ENCODE measurements at regions not wholly inside any gene's neighbourhood (a gene's known extent, or its start where the extent isn't known, plus 50 kb on each side); places are given as distances from the start of the nearest gene placed in this dataset.
"Not testable (repeated sequence)": the region's sequence is repeated elsewhere in the genome, so short reads cannot be mapped to it uniquely, and the experiment has no call there.

GRCh38 chr5:101585366-101585765 is 682.3 kb upstream of the ST8SIA4 start:
- intact Hi-C loops (cut with DNase I) = no loop called here

GRCh38 chr5:101580591-101580990 is 677.5 kb upstream of the ST8SIA4 start:
- no peak for DNase-seq (ENCODE audit: low spot score)
- intact Hi-C loops (cut with DNase I) = no loop called here

More at GRCh38 chr5:101585366-101585765, 682.3 kb upstream of the ST8SIA4 start:
- no peak for DNase-seq (ENCODE audit: low spot score)

- intact Hi-C loops (cut with DNase I) = no loop called here
- no peak for DNase-seq (ENCODE audit: low spot score)
Measured at GRCh38 chr5:101574017-101574416, 670.9 kb upstream of the ST8SIA4 start.

- no peak for DNase-seq (ENCODE audit: low spot score)
- intact Hi-C loops (cut with DNase I) = no loop called here
Measured at GRCh38 chr5:101561018-101561417, 657.9 kb upstream of the ST8SIA4 start.

- DNase-seq (ENCODE audit: low spot score) = no peak
- intact Hi-C loops (cut with DNase I) = no loop called here
Measured at GRCh38 chr5:101543780-101544179, 640.7 kb upstream of the ST8SIA4 start.

- no peak for DNase-seq (ENCODE audit: low spot score)
- intact Hi-C loops (cut with DNase I) = no loop called here
Measured at GRCh38 chr5:101539315-101539714, 636.2 kb upstream of the ST8SIA4 start.

GRCh38 chr5:101535626-101536025 is 632.5 kb upstream of the ST8SIA4 start:
- no peak for DNase-seq (ENCODE audit: low spot score)
- intact Hi-C loops (cut with DNase I) = no loop called here

GRCh38 chr5:101534491-101535110 is 631.5 kb upstream of the ST8SIA4 start:
- DNase-seq (ENCODE audit: low spot score) = no peak
- intact Hi-C loops (cut with DNase I) = no loop called here

- intact Hi-C loops (cut with DNase I) = no loop called here
- DNase-seq (ENCODE audit: low spot score) = no peak
Measured at GRCh38 chr5:101532430-101532829, 629.3 kb upstream of the ST8SIA4 start.

GRCh38 chr5:101531026-101531425 is 627.9 kb upstream of the ST8SIA4 start:
- DNase-seq (ENCODE audit: low spot score) = no peak
- intact Hi-C loops (cut with DNase I) = no loop called here

GRCh38 chr5:101529094-101529493 is 626.0 kb upstream of the ST8SIA4 start:
- DNase-seq (ENCODE audit: low spot score); intact Hi-C loops (cut with DNase I): not testable (repeated sequence)

GRCh38 chr5:101520417-101520816 is 617.3 kb upstream of the ST8SIA4 start:
- no peak for DNase-seq (ENCODE audit: low spot score)
- intact Hi-C loops (cut with DNase I) = no loop called here

GRCh38 chr5:101517795-101518194 is 614.7 kb upstream of the ST8SIA4 start:
- intact Hi-C loops (cut with DNase I) = no loop called here
- DNase-seq (ENCODE audit: low spot score) = no peak

GRCh38 chr5:101515721-101516120 is 612.6 kb upstream of the ST8SIA4 start:
- intact Hi-C loops (cut with DNase I) = no loop called here
- DNase-seq (ENCODE audit: low spot score) = no peak

- intact Hi-C loops (cut with DNase I) = no loop called here
- DNase-seq (ENCODE audit: low spot score) = peak; percentile 69
Measured at GRCh38 chr5:101505891-101506570, 602.9 kb upstream of the ST8SIA4 start.

GRCh38 chr5:101482931-101483330 is 579.8 kb upstream of the ST8SIA4 start:
- DNase-seq (ENCODE audit: low spot score) = peak; percentile 12
- intact Hi-C loops (cut with DNase I) = no loop called here

GRCh38 chr5:101473483-101473882 is 570.4 kb upstream of the ST8SIA4 start:
- DNase-seq (ENCODE audit: low spot score) = no peak

GRCh38 chr5:101461455-101461854 is 558.4 kb upstream of the ST8SIA4 start:
- intact Hi-C loops (cut with DNase I) = no loop called here

More at GRCh38 chr5:101473483-101473882, 570.4 kb upstream of the ST8SIA4 start:
- intact Hi-C loops (cut with DNase I) = no loop called here

GRCh38 chr5:101458587-101458986 is 555.5 kb upstream of the ST8SIA4 start:
- DNase-seq (ENCODE audit: low spot score) = no peak
- intact Hi-C loops (cut with DNase I) = no loop called here

More at GRCh38 chr5:101461455-101461854, 558.4 kb upstream of the ST8SIA4 start:
- DNase-seq (ENCODE audit: low spot score) = no peak

- intact Hi-C loops (cut with DNase I) = loop anchor here in 1 of 2 donors (1.0 kb wide), 1 partner anchor 18 kb away; no protein-coding TSS in a partner anchor
- DNase-seq (ENCODE audit: low spot score) = no peak
Measured at GRCh38 chr5:101455851-101456250, 552.8 kb upstream of the ST8SIA4 start.

GRCh38 chr5:101455048-101455447 is 552.0 kb upstream of the ST8SIA4 start:
- no peak for DNase-seq (ENCODE audit: low spot score)
- intact Hi-C loops (cut with DNase I) = no loop called here
